ENCODE measurements at regions not wholly inside any gene's neighbourhood (a gene's known extent, or its start where the extent isn't known, plus 50 kb on each side); places are given as distances from the start of the nearest gene placed in this dataset.
"Not testable (repeated sequence)": the region's sequence is repeated elsewhere in the genome, so short reads cannot be mapped to it uniquely, and the experiment has no call there.

GRCh38 chr15:19888811-19889210 is 652.8 kb downstream of the GOLGA6L6 start:
- TF ChIP-seq CTCF (IDR thresholded peaks at IDR 0.05); EZH2 (IDR thresholded peaks at IDR 0.05; ENCODE audit: borderline replicate concordance, insufficient read depth, low read depth, low read length, poor library complexity, severe bottlenecking): not testable (repeated sequence)
